Erythroblast (primary cell): ENCODE measurements at regions not wholly inside any gene's neighbourhood (a gene's known extent, or its start where the extent isn't known, plus 50 kb on each side); places are given as distances from the start of the nearest gene placed in this dataset.

Experiments
- GATA1 ChIP-seq: IDR thresholded peaks from 2 replicates; pipeline ENCODE4 v1.6.1; 2011; ENCODE audit warnings: low read depth, mild to moderate bottlenecking, control low read depth, low read length, moderate library complexity
- POLR2A ChIP-seq: IDR thresholded peaks from 2 replicates; pipeline ENCODE4 v1.6.1; 2011; ENCODE audit warnings: mild to moderate bottlenecking, low read length

- no peak for TF ChIP-seq POLR2A
- TF ChIP-seq GATA1 = no peak
Measured at GRCh38 chr9:134487066-134487710, 154.4 kb upstream of the COL5A1 start.
